ENCODE measurements at regions not wholly inside any gene's neighbourhood (a gene's known extent, or its start where the extent isn't known, plus 50 kb on each side); places are given as distances from the start of the nearest gene placed in this dataset.
"Not testable (repeated sequence)": the region's sequence is repeated elsewhere in the genome, so short reads cannot be mapped to it uniquely, and the experiment has no call there.

DNA sequence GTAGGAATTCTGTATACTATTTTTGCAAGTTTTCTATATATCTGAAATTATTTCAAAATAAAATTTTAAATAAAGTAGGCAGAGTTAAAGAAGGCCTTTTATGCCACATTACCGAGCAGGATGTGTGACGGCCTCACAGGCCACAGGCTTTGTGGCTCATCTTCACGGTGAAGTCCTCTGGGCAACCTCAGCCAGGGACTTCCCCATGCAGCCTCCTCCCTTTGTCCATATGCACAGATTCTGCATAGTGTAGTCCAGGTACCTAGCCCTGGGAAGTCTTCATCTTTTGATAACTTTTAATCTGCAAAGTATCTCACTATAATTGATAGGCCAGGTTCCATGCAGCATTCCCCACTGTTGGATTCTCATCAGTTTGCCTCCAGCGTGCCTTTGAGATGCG lies 62.8 kb downstream of the ARHGAP11B start:
- not testable (repeated sequence) for H3K36me3 Mint-ChIP-seq; H3K4me1 Mint-ChIP-seq (ENCODE audit: low read depth); H3K4me3 Mint-ChIP-seq; H3K27ac Mint-ChIP-seq; H3K27me3 Mint-ChIP-seq; H3K9me3 Mint-ChIP-seq (ENCODE audit: low read depth)

DNA sequence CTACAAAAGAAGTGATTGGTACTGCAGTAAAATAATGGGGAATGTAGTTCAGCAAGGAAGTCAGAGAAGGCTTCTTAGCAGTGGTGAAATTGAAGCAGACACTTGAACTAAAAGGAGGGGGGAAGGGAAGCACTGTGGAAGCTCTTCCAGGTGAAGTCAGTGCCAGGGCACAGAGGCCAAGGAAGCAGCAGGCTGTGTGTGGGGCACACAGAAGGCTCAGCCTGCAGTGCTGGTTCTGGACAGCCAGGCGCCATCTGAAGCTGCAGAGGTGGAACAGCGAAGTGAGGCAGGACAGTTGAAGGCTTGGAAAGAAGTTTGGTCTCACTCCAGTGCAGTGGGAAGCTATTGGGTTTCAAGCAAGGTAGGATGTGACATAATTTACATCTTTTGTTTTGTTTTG lies 64.2 kb downstream of the ARHGAP11B start:
- H3K27ac Mint-ChIP-seq; H3K9me3 Mint-ChIP-seq (ENCODE audit: low read depth); H3K36me3 Mint-ChIP-seq; H3K4me1 Mint-ChIP-seq (ENCODE audit: low read depth); H3K27me3 Mint-ChIP-seq; H3K4me3 Mint-ChIP-seq: not testable (repeated sequence)

DNA sequence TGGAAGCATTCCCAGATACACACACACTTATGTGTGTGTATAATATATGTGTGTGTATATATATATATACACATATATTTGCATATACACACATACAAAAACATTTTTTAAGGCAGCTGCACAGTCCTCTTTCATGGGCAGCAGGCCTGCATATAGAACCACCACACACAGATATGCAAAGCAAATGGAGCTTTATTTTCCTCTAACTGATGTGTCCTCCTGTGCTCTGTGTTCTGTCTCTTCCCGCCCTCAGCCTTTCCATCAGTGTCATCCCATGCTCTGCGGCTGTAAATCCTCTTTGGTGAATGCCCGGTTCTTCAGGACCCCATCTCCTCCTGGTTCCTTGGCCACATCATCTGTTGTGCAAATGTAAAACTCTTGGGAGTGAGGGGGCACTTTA lies 69.9 kb downstream of the ARHGAP11B start:
- H3K27me3 Mint-ChIP-seq, result not testable (repeated sequence)

DNA sequence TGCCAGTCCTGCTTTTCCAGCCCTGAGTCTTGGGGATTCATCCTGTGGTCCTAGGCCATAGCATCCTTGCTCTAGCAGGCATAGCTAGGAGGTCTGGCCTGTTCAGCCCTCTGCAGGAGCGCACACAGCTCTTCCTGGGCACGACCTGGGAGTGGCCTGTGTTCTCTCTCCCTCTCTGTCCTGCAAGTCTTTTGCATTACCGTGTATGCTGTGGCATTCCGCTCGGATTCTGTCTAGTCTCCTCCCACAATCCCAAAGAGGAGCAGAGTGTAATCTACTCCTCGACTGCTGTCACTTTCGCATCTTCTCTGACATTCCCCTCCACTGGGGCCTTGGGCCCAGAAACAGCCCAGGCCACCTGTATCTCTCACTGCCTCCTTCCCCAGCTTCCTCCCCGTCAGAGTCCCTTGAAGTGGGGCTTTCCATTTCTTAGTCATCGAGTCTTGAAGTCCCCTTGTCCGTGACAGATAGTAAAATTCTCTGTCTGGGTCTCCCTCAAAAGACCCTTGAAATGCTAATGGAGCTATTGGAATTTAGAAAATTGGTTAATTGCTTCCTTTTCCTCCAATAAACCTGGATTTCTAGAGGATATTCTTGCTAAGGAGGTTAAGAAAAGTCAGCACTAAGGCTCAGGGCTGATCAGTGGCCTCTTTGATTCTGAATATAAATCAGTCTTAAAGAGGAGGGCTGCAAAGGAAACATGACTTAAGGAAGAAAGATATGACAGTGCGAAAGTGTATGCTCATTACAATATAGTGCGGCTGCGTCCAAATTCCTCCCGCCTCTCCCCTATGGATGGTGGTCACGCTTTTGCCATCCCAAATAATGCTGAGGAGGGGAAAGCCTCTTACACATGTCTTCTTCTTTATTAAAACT lies 70.7 kb downstream of the ARHGAP11B start:
- peak overlapping the region; percentile 76 for H3K27ac Mint-ChIP-seq
- peak overlapping the region; percentile 74 for H3K4me3 Mint-ChIP-seq
- not testable (repeated sequence) for H3K9me3 Mint-ChIP-seq (ENCODE audit: low read depth); H3K4me1 Mint-ChIP-seq (ENCODE audit: low read depth); H3K27me3 Mint-ChIP-seq; H3K36me3 Mint-ChIP-seq

More for the DNA sequence above, 69.9 kb downstream of the ARHGAP11B start:
- H3K4me3 Mint-ChIP-seq; H3K36me3 Mint-ChIP-seq; H3K27ac Mint-ChIP-seq; H3K4me1 Mint-ChIP-seq (ENCODE audit: low read depth); H3K9me3 Mint-ChIP-seq (ENCODE audit: low read depth): not testable (repeated sequence)

DNA sequence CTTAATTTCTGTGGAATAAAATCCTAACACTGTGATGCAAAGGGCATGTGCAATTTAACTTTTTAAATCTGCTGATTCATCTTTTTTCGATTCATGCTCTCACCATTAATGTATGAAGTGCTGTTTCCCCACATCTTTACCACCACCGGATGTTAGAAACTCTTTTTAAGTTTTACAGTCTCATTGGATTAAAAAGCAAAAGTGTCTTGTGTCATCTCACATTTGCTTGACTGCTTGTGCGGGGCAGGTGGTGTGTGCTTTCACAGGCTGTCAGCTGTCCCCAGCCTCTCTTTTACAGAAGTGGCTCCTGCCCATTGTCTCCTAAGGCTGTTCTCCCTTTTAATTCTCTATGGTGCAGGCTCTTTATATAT lies 71.4 kb downstream of the ARHGAP11B start:
- H3K36me3 Mint-ChIP-seq; H3K27ac Mint-ChIP-seq; H3K4me1 Mint-ChIP-seq (ENCODE audit: low read depth); H3K4me3 Mint-ChIP-seq; H3K27me3 Mint-ChIP-seq; H3K9me3 Mint-ChIP-seq (ENCODE audit: low read depth): not testable (repeated sequence)

DNA sequence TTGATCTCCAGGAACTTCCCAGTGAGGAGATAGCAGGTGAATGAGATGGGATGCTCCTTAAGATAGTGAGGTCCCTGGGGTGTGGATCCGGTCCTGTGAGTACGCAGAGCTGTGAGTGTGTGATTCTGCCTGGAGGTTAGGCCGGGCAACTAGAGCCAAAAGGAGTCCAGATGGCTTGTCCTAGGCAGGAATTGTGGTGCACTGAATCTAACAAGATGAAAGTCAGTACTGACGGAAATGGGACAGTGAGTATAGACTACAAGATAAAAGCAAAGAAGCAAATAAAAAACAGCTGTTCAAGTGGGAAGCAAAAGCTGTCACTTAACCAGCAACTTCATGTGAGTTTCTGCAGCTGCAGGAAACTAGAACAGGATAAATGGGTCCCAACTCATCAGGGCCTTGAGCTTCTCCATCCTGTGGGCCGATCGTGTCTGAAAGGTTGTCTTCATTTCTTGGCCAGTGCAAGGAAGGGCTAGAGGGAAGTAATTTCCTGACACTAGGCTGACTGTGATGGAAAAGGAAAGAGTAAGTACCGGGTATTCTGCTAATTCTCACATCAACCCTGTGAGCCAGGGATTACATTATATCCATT lies 74.2 kb downstream of the ARHGAP11B start:
- not testable (repeated sequence) for H3K4me3 Mint-ChIP-seq

DNA sequence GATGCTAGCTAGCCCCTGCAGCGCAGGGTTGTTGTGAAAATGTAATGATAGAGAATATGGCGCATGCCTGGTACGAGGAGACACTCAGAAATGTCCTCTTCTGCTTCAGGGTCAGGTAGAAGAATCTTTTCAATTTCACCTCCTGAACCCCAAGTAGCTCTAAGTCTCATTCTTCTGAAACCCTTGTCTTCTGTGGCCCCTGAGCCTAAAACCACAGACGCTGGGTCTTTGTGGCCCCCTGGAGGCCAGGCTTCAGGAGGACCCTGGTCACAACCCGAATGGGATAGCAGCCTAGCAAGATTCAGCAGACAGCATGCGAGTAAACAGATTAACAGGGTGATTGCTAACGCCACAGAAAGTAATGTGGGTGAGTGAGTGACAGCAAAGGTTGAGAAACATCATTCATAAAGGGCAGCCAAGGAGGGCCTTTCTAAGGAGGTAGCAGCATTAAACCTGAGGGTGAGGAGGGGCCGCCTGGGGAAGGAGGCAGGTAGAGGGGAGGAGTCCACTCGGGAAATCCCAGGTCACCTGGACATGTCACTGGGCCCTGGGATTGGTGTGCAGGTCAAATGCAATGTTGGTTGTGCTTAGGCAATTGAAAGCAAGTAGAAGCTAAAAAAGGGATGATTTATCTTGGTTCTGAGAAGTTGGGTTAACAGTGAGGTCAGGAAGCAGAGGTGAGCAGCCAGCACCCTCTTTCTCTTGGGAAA lies 82.2 kb downstream of the ARHGAP11B start:
- H3K9me3 Mint-ChIP-seq (ENCODE audit: low read depth); H3K4me1 Mint-ChIP-seq (ENCODE audit: low read depth); H3K4me3 Mint-ChIP-seq; H3K36me3 Mint-ChIP-seq; H3K27me3 Mint-ChIP-seq; H3K27ac Mint-ChIP-seq: not testable (repeated sequence)

More for the DNA sequence above, 74.2 kb downstream of the ARHGAP11B start:
- not testable (repeated sequence) for H3K36me3 Mint-ChIP-seq; H3K27me3 Mint-ChIP-seq; H3K9me3 Mint-ChIP-seq (ENCODE audit: low read depth); H3K4me1 Mint-ChIP-seq (ENCODE audit: low read depth); H3K27ac Mint-ChIP-seq

DNA sequence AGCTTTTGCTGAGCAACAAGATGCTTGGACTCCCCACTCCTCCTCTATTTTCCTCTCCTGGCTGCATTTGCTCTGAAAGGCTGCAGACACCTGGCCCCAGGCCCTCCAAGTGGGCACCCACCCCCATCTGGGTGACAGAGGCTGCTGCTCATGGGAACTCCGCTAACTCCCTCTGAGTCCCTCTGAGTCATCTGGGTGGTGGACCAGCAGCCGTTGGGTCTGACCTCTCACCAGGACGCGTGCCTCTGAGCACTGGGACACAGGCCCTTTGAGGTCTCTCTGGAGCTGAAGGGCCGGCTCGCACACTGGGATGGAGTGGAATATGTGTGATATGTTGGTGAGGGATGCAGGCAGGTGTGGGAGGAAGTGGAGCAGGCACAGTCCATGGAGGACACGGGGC lies 82.9 kb downstream of the ARHGAP11B start:
- not testable (repeated sequence) for H3K9me3 Mint-ChIP-seq (ENCODE audit: low read depth); H3K4me1 Mint-ChIP-seq (ENCODE audit: low read depth); H3K27me3 Mint-ChIP-seq; H3K36me3 Mint-ChIP-seq; H3K4me3 Mint-ChIP-seq; H3K27ac Mint-ChIP-seq

DNA sequence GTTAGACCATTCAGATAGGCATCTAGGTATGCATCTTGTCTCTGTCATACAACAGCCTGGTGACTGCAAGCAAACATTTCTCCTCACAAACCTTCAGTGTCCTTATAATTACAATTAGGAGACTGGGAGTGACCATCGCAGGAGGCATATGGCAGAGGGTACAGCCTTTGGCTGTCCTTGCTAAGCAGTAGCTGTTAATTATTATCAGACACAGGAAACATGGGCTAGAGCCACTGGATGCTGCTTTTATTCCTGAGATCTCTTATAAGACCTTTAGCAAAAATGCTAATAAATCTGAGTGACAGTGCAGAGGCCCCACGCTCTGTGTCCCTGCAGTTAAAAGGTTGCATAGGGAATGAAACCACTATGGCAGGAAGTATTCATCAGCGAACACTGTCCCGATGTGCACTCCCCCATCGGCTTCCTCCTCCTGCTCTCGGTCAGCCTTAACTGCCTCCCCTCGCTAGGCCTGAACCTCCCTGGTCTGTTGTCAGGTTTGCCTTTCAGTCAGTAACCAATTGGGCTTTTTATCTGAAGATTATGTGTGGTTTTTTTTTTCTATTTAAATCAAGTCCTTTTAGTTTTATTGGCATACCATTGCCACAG lies 92.2 kb downstream of the ARHGAP11B start:
- not testable (repeated sequence) for H3K4me1 Mint-ChIP-seq (ENCODE audit: low read depth); H3K27me3 Mint-ChIP-seq; H3K27ac Mint-ChIP-seq; H3K4me3 Mint-ChIP-seq; H3K36me3 Mint-ChIP-seq; H3K9me3 Mint-ChIP-seq (ENCODE audit: low read depth)

DNA sequence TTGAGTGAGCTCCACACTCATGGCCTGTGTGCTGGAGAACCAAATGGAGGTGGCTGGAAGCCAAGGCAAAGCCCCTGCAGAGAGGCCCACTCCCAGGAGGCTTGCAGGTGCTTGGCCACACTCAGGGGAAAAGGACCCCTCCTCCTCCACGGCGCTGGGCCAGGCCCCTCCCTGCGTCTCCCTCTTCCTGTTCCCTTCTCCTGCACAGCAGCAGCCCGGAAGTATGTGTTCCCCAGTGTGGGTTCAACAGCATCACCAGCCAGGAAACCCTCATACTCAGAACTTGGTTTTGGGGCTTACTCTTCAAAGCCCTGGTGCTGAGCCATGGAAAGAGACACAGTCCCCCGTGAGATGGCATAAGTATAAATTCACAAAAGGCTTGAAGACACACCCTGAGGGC lies 93.4 kb downstream of the ARHGAP11B start:
- H3K27ac Mint-ChIP-seq; H3K4me3 Mint-ChIP-seq; H3K4me1 Mint-ChIP-seq (ENCODE audit: low read depth); H3K27me3 Mint-ChIP-seq; H3K9me3 Mint-ChIP-seq (ENCODE audit: low read depth); H3K36me3 Mint-ChIP-seq: not testable (repeated sequence)

DNA sequence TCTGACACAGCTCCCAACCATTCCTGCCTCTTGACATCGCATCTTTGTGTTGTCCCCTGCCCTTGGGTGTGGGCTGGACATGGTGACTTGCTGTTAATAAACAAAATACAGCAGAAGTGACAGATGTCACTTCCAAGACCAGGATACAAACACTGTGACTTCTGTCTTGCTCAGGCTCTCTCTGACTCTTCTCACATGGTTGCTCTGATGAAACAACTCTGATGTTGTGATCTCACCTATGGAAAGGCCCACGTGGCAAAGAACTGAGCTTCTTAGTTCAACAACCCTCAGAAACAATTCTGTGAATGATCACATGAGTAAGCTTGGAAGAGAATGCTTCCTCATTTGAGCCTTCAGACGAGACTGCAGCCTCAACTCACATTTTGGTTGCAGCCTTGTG lies 94.9 kb downstream of the ARHGAP11B start:
- H3K36me3 Mint-ChIP-seq; H3K27ac Mint-ChIP-seq; H3K9me3 Mint-ChIP-seq (ENCODE audit: low read depth); H3K4me1 Mint-ChIP-seq (ENCODE audit: low read depth); H3K4me3 Mint-ChIP-seq; H3K27me3 Mint-ChIP-seq: not testable (repeated sequence)

DNA sequence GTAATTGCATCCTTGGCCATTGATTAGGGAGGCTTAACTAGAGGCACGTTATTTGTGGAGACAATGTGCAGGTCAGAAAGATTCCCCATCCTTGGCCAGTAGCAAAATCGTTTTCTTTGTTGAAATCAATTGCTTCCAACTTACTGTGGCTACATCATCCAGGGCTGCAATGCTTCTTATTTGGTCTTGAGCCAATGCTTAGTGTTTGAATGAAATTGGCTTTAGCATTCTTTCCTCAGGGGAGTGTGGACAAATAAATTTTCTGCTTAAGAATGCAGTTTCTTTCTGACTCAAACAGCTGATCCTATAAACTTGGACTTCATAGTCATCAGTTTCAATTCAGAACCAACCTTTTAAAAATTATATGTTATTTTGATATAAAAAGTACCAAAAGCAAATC lies 95.6 kb downstream of the ARHGAP11B start:
- H3K4me1 Mint-ChIP-seq (ENCODE audit: low read depth); H3K9me3 Mint-ChIP-seq (ENCODE audit: low read depth): not testable (repeated sequence)
- H3K36me3 Mint-ChIP-seq, result peaks cover 11% of the 10 kb centered on the region

DNA sequence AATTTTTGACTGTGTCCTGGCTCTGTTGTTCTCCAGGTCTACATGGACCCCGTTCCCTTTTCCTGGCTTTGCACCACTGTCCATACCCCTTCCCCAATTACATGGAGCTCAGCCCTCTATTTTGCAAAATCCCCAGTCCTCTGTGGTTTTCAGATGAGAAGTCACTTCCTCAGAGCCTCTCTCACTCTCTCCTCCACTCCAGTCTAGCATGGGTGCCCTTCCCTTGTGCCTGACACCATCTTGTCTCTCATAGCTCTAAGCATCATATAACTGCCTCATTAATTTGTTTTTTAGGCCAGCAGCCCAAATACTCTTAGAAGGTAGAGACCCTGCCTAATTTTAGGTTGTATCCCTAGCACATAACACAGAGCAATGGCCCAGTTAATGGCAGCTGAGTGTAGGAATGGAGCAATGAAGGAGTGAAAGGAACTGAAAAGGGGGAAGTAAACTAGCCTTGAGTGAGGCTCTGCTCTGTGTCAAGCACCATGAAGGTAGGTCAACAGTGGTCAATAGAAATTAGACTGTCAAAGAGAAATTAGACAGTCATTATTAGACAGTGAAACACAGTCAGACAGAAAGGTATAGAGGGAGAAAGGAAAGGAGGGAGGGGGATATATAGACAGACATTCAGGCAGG lies 97.7 kb downstream of the ARHGAP11B start:
- not testable (repeated sequence) for H3K9me3 Mint-ChIP-seq (ENCODE audit: low read depth); H3K4me3 Mint-ChIP-seq; H3K27ac Mint-ChIP-seq; H3K27me3 Mint-ChIP-seq; H3K36me3 Mint-ChIP-seq; H3K4me1 Mint-ChIP-seq (ENCODE audit: low read depth)

More for the DNA sequence above, 95.6 kb downstream of the ARHGAP11B start:
- not testable (repeated sequence) for H3K27me3 Mint-ChIP-seq, H3K4me3 Mint-ChIP-seq, H3K27ac Mint-ChIP-seq

DNA sequence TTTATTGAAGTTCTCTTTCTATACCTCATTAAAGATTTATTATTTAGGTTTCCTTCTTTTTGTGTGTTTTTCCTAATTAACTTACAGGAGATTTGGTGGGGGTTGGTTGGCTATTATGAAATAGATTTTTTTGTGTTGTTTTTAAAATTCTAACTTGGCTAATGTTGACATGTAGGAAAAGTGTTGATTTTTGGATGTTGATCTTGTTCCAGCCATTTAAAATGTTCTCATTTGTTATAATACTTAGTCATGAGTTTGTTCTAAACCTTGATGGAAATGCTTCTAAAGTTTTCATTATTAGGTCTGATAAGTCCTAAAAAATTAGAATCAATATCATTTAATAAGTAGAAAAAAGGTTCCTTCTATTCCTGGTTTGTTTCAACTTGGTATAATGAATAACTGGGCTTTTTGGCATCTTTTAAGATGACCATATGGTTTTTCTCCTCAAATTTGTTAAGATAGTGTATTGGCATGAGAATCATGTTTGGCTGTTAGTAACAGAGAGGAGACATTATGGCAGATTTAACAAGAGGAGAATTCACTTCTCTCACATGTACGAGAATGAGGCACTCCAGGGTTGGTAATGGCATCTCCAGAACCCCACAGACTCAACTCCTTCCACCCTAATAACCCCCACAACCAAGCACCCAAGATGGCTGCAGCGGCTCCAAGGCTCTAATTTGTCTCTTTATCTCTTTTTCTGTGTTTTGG lies 104.1 kb downstream of the ARHGAP11B start:
- not testable (repeated sequence) for H3K4me1 Mint-ChIP-seq (ENCODE audit: low read depth); H3K4me3 Mint-ChIP-seq; H3K27ac Mint-ChIP-seq; H3K9me3 Mint-ChIP-seq (ENCODE audit: low read depth); H3K27me3 Mint-ChIP-seq
- H3K36me3 Mint-ChIP-seq, result peaks cover 25% of the 10 kb centered on the region

DNA sequence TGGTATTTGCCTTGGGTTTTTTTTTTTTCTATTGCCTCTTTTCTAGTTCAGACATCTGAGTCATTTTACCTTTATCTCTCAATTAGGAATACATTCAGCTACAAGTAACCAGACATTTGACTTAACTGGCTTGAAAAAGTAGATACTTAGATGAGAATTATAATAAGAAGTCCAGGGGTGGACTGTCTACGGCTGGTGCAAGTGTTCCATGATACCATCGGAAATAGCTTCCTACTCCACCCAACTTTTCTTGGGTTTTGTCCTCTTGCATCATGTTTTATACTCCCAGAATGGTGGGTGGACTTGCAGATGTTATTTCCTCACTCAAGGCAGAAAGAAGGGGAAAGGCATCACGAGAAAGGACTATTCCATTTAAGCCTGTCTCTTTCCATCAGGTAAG lies 104.7 kb downstream of the ARHGAP11B start:
- H3K36me3 Mint-ChIP-seq, result peaks cover 24% of the 10 kb centered on the region
- not testable (repeated sequence) for H3K4me1 Mint-ChIP-seq (ENCODE audit: low read depth); H3K4me3 Mint-ChIP-seq; H3K27me3 Mint-ChIP-seq; H3K9me3 Mint-ChIP-seq (ENCODE audit: low read depth); H3K27ac Mint-ChIP-seq

All from activated naive CD8-positive, alpha-beta T cell (primary cell).